NCI-H128 (cell line): ENCODE measurements at regions not wholly inside any gene's neighbourhood (a gene's known extent, or its start where the extent isn't known, plus 50 kb on each side); places are given as distances from the start of the nearest gene placed in this dataset.

Source experiments
- DNase-seq: peaks from one replicate; lab custom pipeline; 2025; ENCODE audit not compliant: unreplicated experiment; lab: John Stamatoyannopoulos, UW

- DNase-seq: no peak
Observed at GRCh38 chr3:74059301-74059922, 434.7 kb upstream of the PDZRN3 start.

GRCh38 chr3:74057169-74057568, 432.4 kb upstream of the PDZRN3 start:
- DNase-seq: no peak

GRCh38 chr3:74055061-74055460, 430.3 kb upstream of the PDZRN3 start:
- DNase-seq: no peak

GRCh38 chr3:74054566-74054965, 429.8 kb upstream of the PDZRN3 start:
- DNase-seq: no peak

- DNase-seq: no peak
Observed at GRCh38 chr3:74053970-74054516, 429.3 kb upstream of the PDZRN3 start.

- DNase-seq: no peak
Observed at GRCh38 chr3:74049444-74049843, 424.7 kb upstream of the PDZRN3 start.

- no peak for DNase-seq
Observed at GRCh38 chr3:74048699-74049098, 424.0 kb upstream of the PDZRN3 start.

GRCh38 chr3:74045000-74045399, 420.3 kb upstream of the PDZRN3 start:
- DNase-seq: no peak

GRCh38 chr3:74041068-74041675, 416.4 kb upstream of the PDZRN3 start:
- DNase-seq: no peak

GRCh38 chr3:74039105-74039504, 414.4 kb upstream of the PDZRN3 start:
- no peak for DNase-seq

GRCh38 chr3:74036568-74036967, 411.8 kb upstream of the PDZRN3 start:
- no peak for DNase-seq

- no peak for DNase-seq
Observed at GRCh38 chr3:74036102-74036501, 411.4 kb upstream of the PDZRN3 start.

- DNase-seq: no peak
Observed at GRCh38 chr3:74033806-74034205, 409.1 kb upstream of the PDZRN3 start.

GRCh38 chr3:74033381-74033780, 408.6 kb upstream of the PDZRN3 start:
- DNase-seq: no peak

GRCh38 chr3:74027121-74027520, 402.4 kb upstream of the PDZRN3 start:
- no peak for DNase-seq

GRCh38 chr3:74023395-74023794, 398.7 kb upstream of the PDZRN3 start:
- no peak for DNase-seq

GRCh38 chr3:74021449-74021848, 396.7 kb upstream of the PDZRN3 start:
- DNase-seq: no peak

- DNase-seq: no peak
Observed at GRCh38 chr3:74009961-74010844, 385.5 kb upstream of the PDZRN3 start.

GRCh38 chr3:74004386-74004785, 379.6 kb upstream of the PDZRN3 start:
- no peak for DNase-seq

- no peak for DNase-seq
Observed at GRCh38 chr3:74003734-74004133, 379.0 kb upstream of the PDZRN3 start.

GRCh38 chr3:74001436-74001835, 376.7 kb upstream of the PDZRN3 start:
- no peak for DNase-seq

GRCh38 chr3:74000725-74001124, 376.0 kb upstream of the PDZRN3 start:
- DNase-seq: no peak
